Right kidney (tissue), 1 donor: ENCODE measurements at regions not wholly inside any gene's neighbourhood (a gene's known extent, or its start where the extent isn't known, plus 50 kb on each side); places are given as distances from the start of the nearest gene placed in this dataset.

Source experiments
- DNase-seq: peaks from one replicate; pipeline ENCODE4 v3.0.0-alpha.2; 2016

DNA sequence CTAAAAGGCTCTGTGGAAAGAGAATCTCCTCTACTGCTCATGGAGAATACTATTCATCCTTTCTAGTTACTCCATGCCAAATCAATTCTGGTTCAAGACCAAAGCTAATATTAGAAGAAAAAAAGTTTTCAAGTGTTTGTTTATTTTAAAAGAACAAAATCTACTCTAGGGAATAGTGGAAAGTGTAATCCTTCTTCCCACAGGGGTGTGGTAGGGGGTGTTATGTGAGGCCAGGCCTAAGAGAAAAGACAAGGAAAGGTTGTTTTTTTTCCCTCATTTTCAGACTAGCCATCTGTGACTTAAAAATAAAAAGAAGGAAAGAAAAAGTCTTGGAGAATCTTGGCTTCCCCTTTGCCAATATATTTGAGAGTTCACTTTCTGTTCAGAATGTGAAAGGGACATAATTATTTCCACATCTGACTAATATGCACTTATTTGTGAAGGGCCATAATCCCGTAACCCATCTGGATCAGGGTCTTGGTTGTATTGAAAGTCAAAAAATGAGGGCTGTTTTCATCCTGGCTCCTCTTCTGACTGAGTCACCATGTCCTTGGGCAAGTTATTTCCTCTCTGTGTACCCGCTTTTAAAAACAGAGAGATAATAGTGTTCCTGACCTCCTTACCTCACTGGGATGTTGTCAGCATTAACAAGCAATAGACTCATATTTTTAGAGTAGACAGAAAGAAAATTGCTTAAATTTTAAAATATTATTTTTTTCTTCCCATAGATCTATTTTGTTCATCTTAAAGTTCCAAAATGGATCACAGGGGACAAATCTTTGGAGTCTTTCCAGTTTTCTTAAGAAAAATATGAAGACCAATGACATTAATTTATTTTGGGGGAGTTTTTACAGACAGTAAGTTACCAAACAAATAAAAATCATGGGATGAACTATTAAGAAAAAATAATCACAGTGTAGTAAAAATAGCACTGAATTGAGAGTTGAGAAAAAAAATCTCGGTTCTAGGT, 233.7 kb downstream of the IBTK start:
- DNase-seq = no peak

- no peak for DNase-seq
Observed at GRCh38 chr6:82006027-82006738, 241.4 kb downstream of the IBTK start.

DNA sequence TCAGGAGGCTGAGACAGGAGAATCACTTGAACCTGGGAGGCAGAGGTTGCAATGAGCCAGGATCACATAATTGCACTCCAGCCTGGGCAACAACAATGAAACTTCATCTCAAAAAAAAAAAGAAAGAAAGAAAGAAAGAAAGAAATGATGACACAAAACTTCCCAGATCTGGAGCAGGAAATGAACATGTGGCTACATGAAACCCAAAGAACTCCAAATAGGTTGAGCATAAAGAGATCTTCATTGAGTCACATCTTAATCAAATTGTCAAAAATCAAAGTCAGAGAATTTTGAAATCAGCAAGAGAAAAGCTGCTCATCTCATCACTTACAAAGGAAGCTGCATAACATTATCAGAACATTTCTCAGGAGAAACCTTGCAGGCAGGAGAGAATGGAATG, 247.0 kb downstream of the IBTK start:
- no peak for DNase-seq

- no peak for DNase-seq
Observed at GRCh38 chr6:81999826-82000225, 247.3 kb upstream of the TENT5A start.

DNA sequence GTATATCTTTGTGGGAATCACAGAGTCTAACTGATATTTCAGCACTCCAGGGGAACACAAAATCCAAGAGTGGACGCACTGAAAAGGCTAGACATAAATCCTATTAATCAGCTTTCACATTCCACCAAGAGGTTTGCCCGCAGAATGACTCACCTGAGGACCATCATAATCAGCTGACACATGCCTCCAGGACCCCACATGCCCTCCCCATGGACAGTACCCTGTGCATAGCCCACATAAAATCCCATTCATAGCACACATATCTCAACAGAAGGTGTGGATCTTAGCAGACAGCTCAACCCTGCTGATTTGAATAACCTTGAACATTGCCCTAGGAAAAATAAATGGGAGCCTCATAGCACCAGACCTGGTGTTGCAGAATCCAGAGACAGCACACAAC, 246.8 kb upstream of the TENT5A start:
- DNase-seq = no peak

- DNase-seq = no peak
Observed at GRCh38 chr6:81998432-81998831, 246.0 kb upstream of the TENT5A start.

DNA sequence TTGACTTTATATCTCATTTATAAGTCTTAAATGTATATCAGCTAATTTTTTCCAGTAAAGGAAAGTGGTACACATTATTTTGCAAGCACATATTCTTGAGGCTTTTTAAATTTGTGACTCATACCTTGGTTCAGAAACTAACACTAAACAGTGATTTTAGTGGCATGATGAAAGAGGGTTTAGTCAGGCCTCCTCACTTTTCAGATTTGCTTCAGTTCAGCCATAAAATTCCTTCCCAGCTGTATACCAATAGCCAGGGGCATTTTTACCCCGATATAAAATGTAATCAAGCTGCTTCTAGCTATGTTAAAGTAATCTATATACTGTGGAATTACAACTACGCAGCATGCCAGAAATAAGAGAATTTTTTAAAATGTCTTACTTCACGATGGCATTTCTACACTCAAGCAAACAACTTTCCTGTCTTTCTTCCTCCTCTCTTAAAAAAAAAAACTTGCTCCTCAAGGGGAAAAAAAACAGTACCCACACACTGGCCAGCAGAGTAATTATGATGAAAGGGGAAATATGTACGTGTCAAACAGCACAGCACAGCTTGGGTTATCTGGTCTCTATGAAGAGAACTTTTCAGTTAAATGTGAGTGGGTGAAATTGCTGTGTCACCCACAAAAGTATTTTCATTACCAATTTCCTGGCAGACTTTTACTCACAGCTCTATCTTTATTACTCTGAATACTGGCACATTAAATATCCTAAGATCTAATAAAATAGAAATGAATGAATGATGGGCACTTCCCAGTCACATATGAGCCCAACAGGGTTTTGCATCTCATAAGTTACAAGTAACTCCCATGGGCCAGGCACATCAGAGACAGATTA, 244.8 kb upstream of the TENT5A start:
- no peak for DNase-seq

GRCh38 chr6:81996414-81996813, 243.9 kb upstream of the TENT5A start:
- DNase-seq = no peak

DNA sequence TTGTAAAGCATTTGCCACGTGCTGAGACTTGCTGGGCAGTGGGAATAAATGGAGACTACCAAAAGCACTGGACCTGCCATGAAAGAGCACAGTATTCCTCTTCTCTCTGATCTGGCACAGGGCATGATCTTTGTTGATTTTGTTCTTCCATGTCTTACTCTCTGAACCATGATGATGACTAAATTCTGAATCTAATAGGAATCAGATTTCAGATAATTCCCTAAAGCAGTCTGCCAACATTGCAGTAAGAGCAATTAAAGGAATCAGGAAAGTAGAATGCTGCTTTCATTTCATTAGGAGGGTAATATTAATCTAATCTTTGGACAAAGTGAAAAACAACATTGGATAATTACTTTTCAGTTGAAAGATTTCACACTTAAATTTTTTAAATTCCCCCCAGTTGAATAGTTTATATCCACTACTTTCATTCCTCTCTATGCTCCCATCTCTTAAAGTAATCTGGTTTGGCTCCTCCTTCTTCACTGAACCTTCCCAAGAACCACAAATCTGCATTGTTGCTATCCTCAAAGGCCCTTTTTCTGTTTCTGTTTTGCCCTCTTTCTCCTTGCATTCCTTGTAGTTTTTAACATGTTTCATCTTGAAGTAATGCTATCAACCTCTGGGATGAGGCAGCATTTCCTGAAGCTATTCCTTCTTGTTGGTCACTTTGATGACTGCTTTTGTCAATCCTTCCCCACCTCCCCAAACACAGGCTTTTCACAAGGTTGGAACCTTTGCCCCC, 243.2 kb upstream of the TENT5A start:
- DNase-seq = no peak

- no peak for DNase-seq
Observed at GRCh38 chr6:81988871-81989270, 236.4 kb upstream of the TENT5A start.

DNA sequence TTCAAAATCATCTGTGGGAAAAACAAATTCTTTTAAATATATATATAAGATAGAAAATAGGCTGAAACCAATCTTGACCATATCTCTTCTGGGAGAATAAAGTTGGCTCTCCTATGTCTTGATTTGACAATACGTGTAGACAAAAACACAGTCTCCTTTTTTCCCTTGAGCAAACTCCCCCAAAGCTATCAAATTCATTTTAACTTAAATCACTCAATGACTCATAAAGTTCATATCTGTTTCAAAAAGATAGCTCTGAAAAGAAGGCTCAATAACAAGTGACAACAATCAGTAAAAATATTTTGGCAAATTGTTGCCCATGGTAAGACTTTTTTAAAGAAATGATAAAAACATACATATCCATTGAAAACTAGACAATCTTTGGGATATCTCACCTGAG, 236.0 kb upstream of the TENT5A start:
- no peak for DNase-seq

DNA sequence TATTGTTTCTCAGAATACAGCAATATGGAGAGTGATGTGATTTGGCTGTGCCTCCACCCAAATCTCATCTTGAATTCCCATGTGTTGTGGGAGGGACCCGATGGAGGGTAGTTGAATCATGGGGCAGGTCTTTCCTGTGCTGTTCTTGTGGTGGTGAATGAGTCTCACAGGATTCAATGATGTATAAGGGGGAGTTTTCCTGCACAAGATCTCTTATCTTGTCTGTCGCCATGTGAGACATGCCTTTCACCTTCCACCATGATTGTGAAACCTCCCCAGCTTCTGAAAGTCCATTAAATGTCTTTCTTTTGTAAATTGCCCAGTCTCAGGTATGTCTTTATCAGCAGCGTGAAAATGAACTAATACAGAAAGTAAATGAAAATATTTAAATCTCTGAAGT, 234.8 kb upstream of the TENT5A start:
- no peak for DNase-seq

- DNase-seq = no peak
Observed at GRCh38 chr6:81985191-81985590, 232.7 kb upstream of the TENT5A start.

DNA sequence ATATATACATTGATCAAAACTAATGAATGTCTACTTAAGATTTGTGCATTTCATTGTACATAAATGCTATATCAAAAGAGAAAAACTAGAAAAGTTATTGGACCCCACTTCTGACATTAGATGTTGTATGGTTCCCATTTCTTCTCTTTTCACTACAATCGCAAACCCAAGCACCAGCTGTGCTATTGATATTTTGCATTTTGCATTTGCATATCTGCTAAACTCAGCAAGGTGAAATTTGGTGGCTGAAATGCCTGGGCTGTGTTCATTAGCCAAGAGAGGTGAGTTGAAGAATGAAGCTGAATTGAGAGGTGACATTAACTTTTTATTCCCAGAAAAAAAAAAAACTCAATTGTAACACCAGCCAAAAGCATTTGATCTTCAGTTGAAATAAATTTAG, 232.1 kb upstream of the TENT5A start:
- no peak for DNase-seq

GRCh38 chr6:81981812-81982211, 229.3 kb upstream of the TENT5A start:
- no peak for DNase-seq

GRCh38 chr6:81979767-81980166, 227.3 kb upstream of the TENT5A start:
- no peak for DNase-seq

DNA sequence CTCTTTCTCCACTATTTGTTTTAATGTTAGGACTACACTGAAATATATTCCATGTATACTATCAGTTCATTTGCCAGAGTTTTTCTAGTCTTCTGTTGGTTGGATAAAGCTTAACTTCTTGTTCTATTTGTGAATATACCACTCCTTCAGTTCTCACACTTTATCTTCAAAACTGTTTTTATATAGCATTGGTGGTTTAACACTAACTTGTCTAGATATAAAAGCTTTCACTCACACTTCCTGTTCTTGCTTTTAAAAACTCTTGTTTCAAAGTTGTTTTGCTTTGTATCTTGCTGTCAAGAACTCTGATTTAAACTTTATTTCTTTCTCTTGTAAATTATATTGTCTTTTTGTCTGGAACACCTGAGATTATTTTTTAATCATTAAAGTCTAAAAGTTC, 226.8 kb upstream of the TENT5A start:
- DNase-seq = no peak

DNA sequence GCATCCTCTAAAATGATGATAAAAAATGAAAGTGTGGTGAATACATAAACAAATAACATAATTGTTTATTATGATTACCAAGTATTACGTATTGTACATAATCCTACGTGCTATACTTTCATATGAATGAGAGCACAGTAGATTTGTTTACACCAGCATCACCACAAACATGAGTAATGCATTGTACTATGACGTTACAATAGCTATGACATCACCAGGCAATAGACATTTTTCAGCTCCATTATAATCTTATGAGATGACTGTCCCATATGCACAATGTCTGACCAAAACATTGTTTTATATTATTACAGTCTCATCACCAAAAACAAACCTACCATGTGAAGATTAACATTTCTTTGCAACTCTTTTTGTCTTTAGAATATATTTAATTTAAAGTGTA, 225.7 kb upstream of the TENT5A start:
- no peak for DNase-seq

DNA sequence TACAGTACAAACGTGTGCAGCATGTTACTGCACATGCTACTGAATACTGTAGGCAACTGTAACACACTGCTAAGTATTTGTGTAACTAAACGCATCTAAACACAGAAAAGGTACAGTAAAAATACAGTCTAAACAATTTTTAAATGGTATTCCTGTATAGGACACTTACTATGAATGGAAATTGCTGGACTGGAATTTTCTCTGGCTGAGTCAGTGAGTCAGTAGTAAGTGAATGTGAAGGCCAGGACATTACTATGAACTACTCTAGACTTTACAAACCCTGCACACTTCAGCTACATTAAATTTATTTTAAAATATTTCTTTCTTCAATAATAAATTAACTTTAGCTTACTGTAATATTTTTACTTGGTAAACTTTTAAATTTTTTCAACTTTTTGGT, 225.0 kb upstream of the TENT5A start:
- no peak for DNase-seq

GRCh38 chr6:81969814-81970213, 217.3 kb upstream of the TENT5A start:
- DNase-seq = no peak

- DNase-seq = no peak
Observed at GRCh38 chr6:81969011-81969410, 216.5 kb upstream of the TENT5A start.

GRCh38 chr6:81966968-81967367, 214.5 kb upstream of the TENT5A start:
- DNase-seq = no peak
